Loucy (cell line): ENCODE measurements at regions not wholly inside any gene's neighbourhood (a gene's known extent, or its start where the extent isn't known, plus 50 kb on each side); places are given as distances from the start of the nearest gene placed in this dataset.

Source experiments
- H2AFZ ChIP-seq: fragments of 200-600 bp; sonication (generic); 2 replicates; pipeline ENCODE4 v1.6.0; 2016; ENCODE audit warnings: antibody characterized with exemption, mild to moderate bottlenecking, low read length, moderate library complexity
- H3F3A ChIP-seq: fragments of 200-600 bp; 2 replicates; pipeline ENCODE4 v1.6.0; 2016; ENCODE audit warnings: antibody characterized with exemption, low read depth, mild to moderate bottlenecking
- H3K27me3 ChIP-seq: fragments of 200-600 bp; sonication (generic); 2 replicates; pipeline ENCODE4 v1.6.1; 2014; ENCODE audit warnings: low read length, mild to moderate bottlenecking; ENCODE audit not compliant: insufficient read depth, poor library complexity, severe bottlenecking
- H3K36me3 ChIP-seq: fragments of 200-600 bp; sonication (generic); 2 replicates; pipeline ENCODE4 v1.6.1; 2016; ENCODE audit warnings: low read length; ENCODE audit not compliant: insufficient read depth
- H3K4me1 ChIP-seq: fragments of 200-600 bp; sonication (generic); 2 replicates; pipeline ENCODE4 v1.5.1; 2014; ENCODE audit warnings: low read length, mild to moderate bottlenecking; ENCODE audit not compliant: insufficient read depth, poor library complexity, severe bottlenecking
- H3K4me2 ChIP-seq: fragments of 200-600 bp; sonication (generic); 2 replicates; pipeline ENCODE4 v1.6.0; 2014; ENCODE audit warnings: antibody characterized with exemption, low read length, low read depth, mild to moderate bottlenecking; ENCODE audit not compliant: poor library complexity, severe bottlenecking
- H3K4me3 ChIP-seq: fragments of 200-600 bp; sonication (generic); 2 replicates; pipeline ENCODE4 v1.5.1; 2014; ENCODE audit warnings: low read length, mild to moderate bottlenecking, mixed read lengths; ENCODE audit not compliant: poor library complexity, severe bottlenecking
- H3K79me2 ChIP-seq: fragments of 200-600 bp; sonication (generic); 2 replicates; pipeline ENCODE4 v1.6.1; 2014; ENCODE audit warnings: low read length; ENCODE audit not compliant: insufficient read depth
- H3K9ac ChIP-seq: fragments of 200-600 bp; sonication (generic); 2 replicates; pipeline ENCODE4 v1.6.0; 2014; ENCODE audit warnings: mild to moderate bottlenecking, low read depth, low read length, moderate library complexity; ENCODE audit not compliant: poor library complexity, severe bottlenecking
- H3K9me2 ChIP-seq: fragments of 200-600 bp; sonication (generic); replicated peaks from 2 replicates; pipeline ENCODE4 v1.6.1; 2016; ENCODE audit warnings: low read depth, low read length, mixed read lengths
- H3K9me3 ChIP-seq: fragments of 200-600 bp; sonication (generic); 2 replicates; pipeline ENCODE4 v1.6.1; 2014; ENCODE audit warnings: mild to moderate bottlenecking, antibody characterized with exemption, low read length, low read depth; ENCODE audit not compliant: insufficient read depth
- H4K20me1 ChIP-seq: fragments of 200-600 bp; sonication (generic); 2 replicates; pipeline ENCODE4 v1.6.0; 2014; ENCODE audit warnings: antibody characterized with exemption, low read length, mild to moderate bottlenecking; ENCODE audit not compliant: insufficient read depth, poor library complexity, severe bottlenecking
- EZH2phosphoT487 ChIP-seq: fragments of 200-600 bp; IDR thresholded peaks from 2 replicates; pipeline ENCODE4 v1.6.1; 2018; ENCODE audit warnings: antibody characterized with exemption, mild to moderate bottlenecking, moderate library complexity, borderline replicate concordance
- TF ChIP-seq, protein P1 (sequence below): fragments of 200-600 bp; sonication (generic); conservative IDR thresholded peaks from 2 replicates; pipeline ENCODE4 v1.5.1; 2014; ENCODE audit warnings: mild to moderate bottlenecking, antibody characterized with exemption, low read length

DNA sequence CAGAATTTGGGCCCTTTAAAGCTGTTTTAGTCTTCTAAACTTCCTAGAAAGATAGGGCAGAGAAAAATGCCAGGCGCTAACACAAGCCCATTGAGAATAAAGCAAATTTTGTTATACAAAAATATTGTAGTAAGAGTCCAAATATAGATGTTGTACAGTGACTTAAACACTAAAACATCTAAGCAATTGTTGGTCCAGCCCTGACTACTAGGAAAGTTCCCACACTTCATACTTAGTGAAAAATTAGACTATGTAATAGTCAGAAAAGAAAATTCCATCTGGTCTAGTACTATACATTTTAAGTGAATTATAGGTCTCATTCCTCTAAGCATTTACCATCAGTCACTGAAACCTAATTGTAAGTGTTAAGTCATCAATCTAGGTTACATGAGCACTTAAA is 1518.3 kb upstream of the SLC10A2 start:
- Histone ChIP-seq H4K20me1 (no peaks in the 10 kb centered on the region), H3K9me3 (no peaks in the 10 kb centered on the region), H3K4me1 (no peaks in the 10 kb centered on the region), H3K79me2 (no peaks in the 10 kb centered on the region), H3K4me3 (no peak overlapping the region), H3K9me2 (no peaks in the 10 kb centered on the region), H3K27me3 (no peaks in the 10 kb centered on the region), H3K9ac (no peak overlapping the region), H3K4me2 (no peak overlapping the region), H2AFZ (no peak overlapping the region), H3K36me3 (no peaks in the 10 kb centered on the region), H3F3A (no peaks in the 10 kb centered on the region)
- TF ChIP-seq, protein P1, sequence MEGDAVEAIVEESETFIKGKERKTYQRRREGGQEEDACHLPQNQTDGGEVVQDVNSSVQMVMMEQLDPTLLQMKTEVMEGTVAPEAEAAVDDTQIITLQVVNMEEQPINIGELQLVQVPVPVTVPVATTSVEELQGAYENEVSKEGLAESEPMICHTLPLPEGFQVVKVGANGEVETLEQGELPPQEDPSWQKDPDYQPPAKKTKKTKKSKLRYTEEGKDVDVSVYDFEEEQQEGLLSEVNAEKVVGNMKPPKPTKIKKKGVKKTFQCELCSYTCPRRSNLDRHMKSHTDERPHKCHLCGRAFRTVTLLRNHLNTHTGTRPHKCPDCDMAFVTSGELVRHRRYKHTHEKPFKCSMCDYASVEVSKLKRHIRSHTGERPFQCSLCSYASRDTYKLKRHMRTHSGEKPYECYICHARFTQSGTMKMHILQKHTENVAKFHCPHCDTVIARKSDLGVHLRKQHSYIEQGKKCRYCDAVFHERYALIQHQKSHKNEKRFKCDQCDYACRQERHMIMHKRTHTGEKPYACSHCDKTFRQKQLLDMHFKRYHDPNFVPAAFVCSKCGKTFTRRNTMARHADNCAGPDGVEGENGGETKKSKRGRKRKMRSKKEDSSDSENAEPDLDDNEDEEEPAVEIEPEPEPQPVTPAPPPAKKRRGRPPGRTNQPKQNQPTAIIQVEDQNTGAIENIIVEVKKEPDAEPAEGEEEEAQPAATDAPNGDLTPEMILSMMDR: no peak
- TF ChIP-seq EZH2phosphoT487: no peak

DNA sequence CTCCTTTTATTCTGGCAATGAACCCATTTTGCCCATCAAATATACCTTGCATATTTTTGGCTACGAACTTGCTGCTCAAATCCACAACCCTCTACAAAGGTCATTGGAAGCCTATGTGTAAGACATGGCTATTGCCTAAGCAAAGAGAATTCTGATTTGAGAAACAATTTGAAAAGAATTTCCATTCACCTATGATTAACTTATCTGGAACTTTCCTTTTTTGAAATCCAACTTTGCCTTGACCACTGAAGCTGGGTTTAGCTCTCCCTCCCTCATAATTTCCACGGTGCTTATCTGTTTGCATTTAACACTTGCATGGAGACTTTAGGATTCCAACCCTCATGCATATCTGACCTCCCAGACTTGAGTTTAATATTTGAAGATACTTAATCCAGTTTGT is 1514.7 kb upstream of the SLC10A2 start:
- no peaks in the 10 kb centered on the region for H3K36me3 ChIP-seq
- H4K20me1 ChIP-seq: no peaks in the 10 kb centered on the region
- no peak overlapping the region for H2AFZ ChIP-seq
- no peaks in the 10 kb centered on the region for H3F3A ChIP-seq
- no peaks in the 10 kb centered on the region for H3K79me2 ChIP-seq
- TF ChIP-seq EZH2phosphoT487: no peak
- TF ChIP-seq, protein P1: no peak
- H3K27me3 ChIP-seq: no peaks in the 10 kb centered on the region
- no peaks in the 10 kb centered on the region for H3K9me3 ChIP-seq
- H3K9me2 ChIP-seq: no peaks in the 10 kb centered on the region
- H3K4me2 ChIP-seq: no peak overlapping the region
- H3K9ac ChIP-seq: no peak overlapping the region
- H3K4me1 ChIP-seq: no peaks in the 10 kb centered on the region
- no peak overlapping the region for H3K4me3 ChIP-seq

DNA sequence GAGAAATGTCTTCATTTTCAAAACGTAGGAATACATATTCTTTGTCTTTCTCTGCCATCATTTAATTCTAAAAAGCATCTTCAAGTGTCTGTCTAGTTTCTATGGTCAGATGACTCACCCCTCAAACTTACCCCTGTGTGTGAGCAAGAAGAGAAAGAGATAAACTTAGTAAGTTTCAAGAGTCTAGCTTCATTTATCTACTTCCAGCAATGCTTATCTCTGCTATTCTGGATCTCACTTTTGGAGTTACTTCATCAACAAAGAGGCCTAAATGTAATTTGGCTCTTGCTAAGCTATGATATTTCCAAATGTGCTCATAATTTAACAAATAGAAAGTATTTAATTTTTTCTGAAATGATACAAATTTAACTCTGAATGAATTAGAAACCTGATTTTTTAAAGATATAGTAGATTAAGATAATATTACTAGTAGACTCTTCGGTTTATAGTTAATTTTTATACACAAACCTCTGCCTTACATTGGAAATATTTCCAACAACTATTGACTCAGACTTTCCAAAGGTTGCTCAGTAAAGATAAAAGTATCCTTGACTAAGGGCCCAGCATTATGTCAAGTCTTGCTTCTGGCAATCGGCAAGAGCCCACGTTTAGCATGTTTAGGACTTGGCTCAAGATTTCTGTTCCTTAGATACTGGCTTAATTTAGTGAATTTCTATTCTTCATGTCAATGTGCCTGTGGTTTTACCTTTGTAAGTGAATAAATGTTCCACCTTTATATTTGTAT is 1511.0 kb upstream of the SLC10A2 start:
- Histone ChIP-seq H3K4me1 (no peaks in the 10 kb centered on the region), H3F3A (no peaks in the 10 kb centered on the region), H3K9me3 (no peaks in the 10 kb centered on the region), H4K20me1 (no peaks in the 10 kb centered on the region), H3K79me2 (no peaks in the 10 kb centered on the region), H3K4me3 (no peak overlapping the region), H3K9ac (no peak overlapping the region), H3K36me3 (no peaks in the 10 kb centered on the region), H3K9me2 (no peaks in the 10 kb centered on the region), H3K4me2 (no peak overlapping the region), H2AFZ (no peak overlapping the region), H3K27me3 (no peaks in the 10 kb centered on the region)
- TF ChIP-seq, protein P1: no peak
- TF ChIP-seq EZH2phosphoT487: no peak
